ENCODE measurements at regions not wholly inside any gene's neighbourhood (a gene's known extent, or its start where the extent isn't known, plus 50 kb on each side); places are given as distances from the start of the nearest gene placed in this dataset.

GRCh38 chr20:60430516-60431001 is 472.3 kb downstream of the CDH26 start:
- no peak for DNase-seq (ENCODE audit: low spot score)

- no peak for DNase-seq (ENCODE audit: low spot score)
These were observed 473.1 kb downstream of the CDH26 start for GRCh38 chr20:60431349-60431748.

GRCh38 chr20:60437418-60437817 is 479.2 kb downstream of the CDH26 start:
- DNase-seq (ENCODE audit: low spot score): no peak

- no peak for DNase-seq (ENCODE audit: low spot score)
These were observed 488.3 kb downstream of the CDH26 start for GRCh38 chr20:60446267-60447111.

GRCh38 chr20:60447703-60448102 is 489.5 kb downstream of the CDH26 start:
- DNase-seq (ENCODE audit: low spot score): no peak

GRCh38 chr20:60453388-60454246 is 495.4 kb downstream of the CDH26 start:
- no peak for DNase-seq (ENCODE audit: low spot score)

- DNase-seq (ENCODE audit: low spot score): no peak
These were observed 496.3 kb downstream of the CDH26 start for GRCh38 chr20:60454491-60454890.

GRCh38 chr20:60455272-60455671 is 497.0 kb downstream of the CDH26 start:
- DNase-seq (ENCODE audit: low spot score): no peak

- no peak for DNase-seq (ENCODE audit: low spot score)
These were observed 501.0 kb downstream of the CDH26 start for GRCh38 chr20:60459212-60459611.

GRCh38 chr20:60461993-60462392 is 503.8 kb downstream of the CDH26 start:
- DNase-seq (ENCODE audit: low spot score): no peak

- DNase-seq (ENCODE audit: low spot score): no peak
These were observed 505.6 kb downstream of the CDH26 start for GRCh38 chr20:60463798-60464197.

GRCh38 chr20:60465439-60465838 is 507.2 kb downstream of the CDH26 start:
- DNase-seq (ENCODE audit: low spot score): no peak

GRCh38 chr20:60465993-60466686 is 507.9 kb downstream of the CDH26 start:
- DNase-seq (ENCODE audit: low spot score): no peak

GRCh38 chr20:60466687-60467022 is 508.4 kb downstream of the CDH26 start:
- DNase-seq (ENCODE audit: low spot score): no peak

GRCh38 chr20:60467078-60467477 is 508.9 kb downstream of the CDH26 start:
- DNase-seq (ENCODE audit: low spot score): no peak

GRCh38 chr20:60467771-60468170 is 509.5 kb downstream of the CDH26 start:
- DNase-seq (ENCODE audit: low spot score): no peak

- DNase-seq (ENCODE audit: low spot score): no peak
These were observed 511.6 kb downstream of the CDH26 start for GRCh38 chr20:60469829-60470228.

GRCh38 chr20:60470366-60470765 is 512.1 kb downstream of the CDH26 start:
- no peak for DNase-seq (ENCODE audit: low spot score)

GRCh38 chr20:60473211-60473610 is 515.0 kb downstream of the CDH26 start:
- DNase-seq (ENCODE audit: low spot score): no peak

GRCh38 chr20:60474385-60474910 is 516.2 kb downstream of the CDH26 start:
- no peak for DNase-seq (ENCODE audit: low spot score)

- no peak for DNase-seq (ENCODE audit: low spot score)
These were observed 517.8 kb downstream of the CDH26 start for GRCh38 chr20:60476045-60476444.

- no peak for DNase-seq (ENCODE audit: low spot score)
These were observed 519.7 kb downstream of the CDH26 start for GRCh38 chr20:60477958-60478357.

Data from hepatic stellate cell (primary cell).